HL-60 (cell line): ENCODE measurements at regions not wholly inside any gene's neighbourhood (a gene's known extent, or its start where the extent isn't known, plus 50 kb on each side); places are given as distances from the start of the nearest gene placed in this dataset.

ENCODE experiments used
- CTCF ChIP-seq: IDR thresholded peaks from one replicate; pipeline ENCODE4 v1.5.1; 2011; ENCODE audit warnings: low read length, control low read depth, inconsistent platforms; ENCODE audit not compliant: insufficient read depth
- POLR2AphosphoS5 ChIP-seq: IDR thresholded peaks from 2 replicates; pipeline ENCODE4 v1.6.1; 2012; ENCODE audit warnings: low read depth
- TF ChIP-seq, protein P1 (sequence below): IDR thresholded peaks from 2 replicates; pipeline ENCODE4 v1.6.1; 2012; ENCODE audit warnings: low read depth; ENCODE audit not compliant: insufficient replicate concordance

DNA sequence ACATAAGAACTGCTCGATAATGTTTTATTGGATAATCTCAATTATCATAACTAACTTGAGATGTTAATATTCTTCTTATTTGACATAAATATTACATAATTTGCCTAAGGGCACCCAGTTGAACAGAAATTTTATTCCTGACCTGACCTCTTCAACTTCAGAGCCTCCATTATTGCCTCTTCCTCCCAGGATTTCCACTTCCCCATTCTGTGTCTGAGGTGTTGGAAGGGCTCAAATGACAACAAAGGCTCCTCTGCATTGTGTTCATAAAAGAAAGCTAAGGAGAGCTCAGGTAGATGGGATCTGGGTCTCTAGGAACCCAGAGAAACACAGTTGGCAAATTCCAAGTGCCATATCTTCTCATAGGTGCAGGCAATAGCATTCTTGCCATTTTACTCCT is 61.2 kb upstream of the ARHGAP20 start:
- TF ChIP-seq POLR2AphosphoS5, result no peak
- TF ChIP-seq, protein P1, sequence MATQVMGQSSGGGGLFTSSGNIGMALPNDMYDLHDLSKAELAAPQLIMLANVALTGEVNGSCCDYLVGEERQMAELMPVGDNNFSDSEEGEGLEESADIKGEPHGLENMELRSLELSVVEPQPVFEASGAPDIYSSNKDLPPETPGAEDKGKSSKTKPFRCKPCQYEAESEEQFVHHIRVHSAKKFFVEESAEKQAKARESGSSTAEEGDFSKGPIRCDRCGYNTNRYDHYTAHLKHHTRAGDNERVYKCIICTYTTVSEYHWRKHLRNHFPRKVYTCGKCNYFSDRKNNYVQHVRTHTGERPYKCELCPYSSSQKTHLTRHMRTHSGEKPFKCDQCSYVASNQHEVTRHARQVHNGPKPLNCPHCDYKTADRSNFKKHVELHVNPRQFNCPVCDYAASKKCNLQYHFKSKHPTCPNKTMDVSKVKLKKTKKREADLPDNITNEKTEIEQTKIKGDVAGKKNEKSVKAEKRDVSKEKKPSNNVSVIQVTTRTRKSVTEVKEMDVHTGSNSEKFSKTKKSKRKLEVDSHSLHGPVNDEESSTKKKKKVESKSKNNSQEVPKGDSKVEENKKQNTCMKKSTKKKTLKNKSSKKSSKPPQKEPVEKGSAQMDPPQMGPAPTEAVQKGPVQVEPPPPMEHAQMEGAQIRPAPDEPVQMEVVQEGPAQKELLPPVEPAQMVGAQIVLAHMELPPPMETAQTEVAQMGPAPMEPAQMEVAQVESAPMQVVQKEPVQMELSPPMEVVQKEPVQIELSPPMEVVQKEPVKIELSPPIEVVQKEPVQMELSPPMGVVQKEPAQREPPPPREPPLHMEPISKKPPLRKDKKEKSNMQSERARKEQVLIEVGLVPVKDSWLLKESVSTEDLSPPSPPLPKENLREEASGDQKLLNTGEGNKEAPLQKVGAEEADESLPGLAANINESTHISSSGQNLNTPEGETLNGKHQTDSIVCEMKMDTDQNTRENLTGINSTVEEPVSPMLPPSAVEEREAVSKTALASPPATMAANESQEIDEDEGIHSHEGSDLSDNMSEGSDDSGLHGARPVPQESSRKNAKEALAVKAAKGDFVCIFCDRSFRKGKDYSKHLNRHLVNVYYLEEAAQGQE, result no peak
- no peak for TF ChIP-seq CTCF
